GM12892 (cell line): ENCODE measurements at regions not wholly inside any gene's neighbourhood (a gene's known extent, or its start where the extent isn't known, plus 50 kb on each side); places are given as distances from the start of the nearest gene placed in this dataset.

Source experiments
- POLR2A ChIP-seq: IDR thresholded peaks from 2 replicates; pipeline ENCODE4 v1.6.1; 2011; ENCODE audit warnings: low read depth, low read length, control low read depth
- POLR2AphosphoS5 ChIP-seq: IDR thresholded peaks from 2 replicates; pipeline ENCODE4 v1.6.1; 2011; ENCODE audit warnings: low read depth, low read length, control low read depth
- TAF1 ChIP-seq: IDR thresholded peaks from 2 replicates; pipeline ENCODE4 v1.6.1; 2011; ENCODE audit warnings: low read depth, mild to moderate bottlenecking, control low read depth, low read length, borderline replicate concordance

GRCh38 chr18:8548186-8548585, 61.1 kb upstream of the RAB12 start:
- TF ChIP-seq POLR2AphosphoS5 (no peak), POLR2A (no peak), TAF1 (no peak)
